ENCODE measurements at regions not wholly inside any gene's neighbourhood (a gene's known extent, or its start where the extent isn't known, plus 50 kb on each side); places are given as distances from the start of the nearest gene placed in this dataset.
"Not testable (repeated sequence)": the region's sequence is repeated elsewhere in the genome, so short reads cannot be mapped to it uniquely, and the experiment has no call there.

GRCh38 chr3:174336784-174337183 is 522.4 kb upstream of the NAALADL2 start:
- no peak for DNase-seq (ENCODE audit: low read depth in 2 of 2)

GRCh38 chr3:174337227-174337626 is 521.9 kb upstream of the NAALADL2 start:
- DNase-seq (ENCODE audit: low read depth in 2 of 2) = no peak

DNA sequence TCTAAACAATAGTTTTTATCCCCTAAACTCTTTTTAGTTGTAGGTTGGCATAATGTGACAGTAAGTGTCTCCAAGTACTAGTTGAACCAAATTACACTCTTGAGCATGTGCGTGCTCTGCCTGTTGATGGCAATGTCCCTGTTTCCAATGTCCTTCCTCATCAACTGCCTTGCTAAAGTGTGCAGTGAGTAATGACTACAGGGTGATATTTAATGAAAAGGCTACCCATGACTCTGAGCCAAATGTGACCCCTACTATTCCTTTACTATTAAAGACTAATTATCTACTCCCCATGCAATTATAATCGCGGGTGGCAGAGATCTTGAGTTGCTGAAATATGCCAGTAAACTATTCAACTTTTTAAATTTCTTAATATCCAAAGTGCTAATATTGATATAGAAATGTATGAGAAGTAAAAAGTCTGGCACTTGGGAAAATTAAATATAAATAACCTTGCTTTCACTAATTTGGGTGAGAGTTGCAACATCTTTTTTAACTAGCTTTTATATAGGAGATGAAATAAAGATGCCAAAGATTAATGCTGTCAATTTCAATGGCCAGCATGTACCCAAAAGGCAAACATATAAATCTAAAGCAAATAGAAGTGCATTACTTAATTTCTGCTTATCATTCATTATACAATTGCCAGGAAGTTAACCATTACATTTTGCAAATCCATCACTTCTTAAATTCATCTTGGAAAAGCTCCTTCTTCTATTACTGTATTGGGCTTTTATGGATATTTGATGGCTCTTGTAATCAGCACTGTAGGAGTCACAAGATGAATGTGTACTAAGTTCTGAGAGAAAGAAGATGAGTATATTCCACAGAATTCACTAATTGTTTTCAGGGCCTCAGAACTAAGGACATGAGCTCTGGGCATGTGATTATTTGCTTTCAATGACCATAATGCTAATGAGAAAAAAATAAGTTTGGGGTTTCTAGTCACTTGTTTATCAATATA is 518.2 kb upstream of the NAALADL2 start:
- DNase-seq (ENCODE audit: low read depth in 2 of 2) = no peak

- DNase-seq (ENCODE audit: low read depth in 2 of 2) = no peak
Measured at GRCh38 chr3:174342171-174342570, 517.0 kb upstream of the NAALADL2 start.

DNA sequence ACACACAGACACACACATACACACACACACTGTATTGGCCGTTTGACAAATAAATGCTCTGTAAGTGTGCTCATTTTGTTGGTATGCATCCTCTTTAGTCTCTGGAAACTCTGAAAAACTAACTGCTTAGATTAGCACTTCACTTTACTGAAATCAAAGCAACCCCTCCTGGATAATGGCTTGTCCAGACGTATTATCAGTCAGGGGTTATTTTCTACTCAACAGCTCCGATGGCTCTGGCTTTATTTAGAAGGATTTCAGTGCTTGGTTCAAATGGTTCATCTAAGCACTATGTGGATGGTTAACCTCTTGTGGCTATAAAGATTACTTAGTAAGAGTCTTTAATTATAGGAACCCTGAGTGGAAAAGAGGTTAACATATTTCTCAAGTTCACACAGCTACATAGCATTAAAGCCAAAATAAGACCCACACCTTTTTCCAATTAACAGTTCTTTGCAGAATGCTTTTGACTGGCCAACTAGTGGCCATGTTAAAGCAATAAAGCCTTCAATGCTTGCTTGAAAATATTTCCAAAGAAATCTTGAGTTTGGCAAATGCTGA is 516.1 kb upstream of the NAALADL2 start:
- no peak for DNase-seq (ENCODE audit: low read depth in 2 of 2)

DNA sequence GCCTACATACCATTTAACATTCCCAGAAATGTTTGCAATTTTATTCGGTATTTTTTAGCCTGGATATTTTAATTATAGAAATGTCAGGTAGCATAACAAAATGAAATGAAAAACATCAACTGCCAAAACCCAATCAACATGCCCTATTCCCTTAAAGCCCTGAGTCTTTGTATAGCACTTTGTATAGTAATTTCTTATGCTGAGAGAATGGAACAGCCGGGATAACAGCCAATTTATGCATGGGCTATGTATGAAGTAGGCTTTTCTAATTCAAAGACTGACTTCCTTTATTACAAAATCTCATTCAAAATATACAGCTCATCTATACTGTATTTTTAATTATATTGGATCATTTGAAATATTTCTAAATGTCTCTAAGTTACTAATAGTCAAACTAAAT is 513.0 kb upstream of the NAALADL2 start:
- DNase-seq (ENCODE audit: low read depth in 2 of 2) = no peak

- DNase-seq (ENCODE audit: low read depth in 2 of 2) = no peak
Measured at GRCh38 chr3:174346571-174346970, 512.6 kb upstream of the NAALADL2 start.

GRCh38 chr3:174347474-174348138 is 511.5 kb upstream of the NAALADL2 start:
- DNase-seq (ENCODE audit: low read depth in 2 of 2) = no peak

DNA sequence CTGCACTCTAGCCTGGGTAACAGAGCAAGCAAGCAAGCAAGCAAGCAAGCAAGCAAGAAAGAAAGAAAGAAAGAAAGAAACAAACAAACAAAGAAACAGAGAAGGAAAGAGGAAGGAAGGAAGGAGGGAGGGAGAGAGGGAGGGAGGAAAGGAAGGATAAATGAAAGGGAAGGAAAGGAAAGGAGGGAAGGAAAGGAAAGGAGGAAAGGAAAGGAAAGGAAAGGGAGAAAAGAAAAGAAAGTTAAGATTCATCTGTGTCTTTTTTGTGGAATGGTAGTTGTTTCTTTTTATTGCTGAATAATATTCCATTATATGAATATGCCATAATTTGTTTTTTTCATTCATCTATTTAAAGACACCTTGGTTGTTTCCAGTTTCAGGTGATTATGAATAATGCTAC is 506.9 kb upstream of the NAALADL2 start:
- DNase-seq (ENCODE audit: low read depth in 2 of 2) = no peak

GRCh38 chr3:174355505-174355904 is 503.6 kb upstream of the NAALADL2 start:
- DNase-seq (ENCODE audit: low read depth in 2 of 2) = no peak

DNA sequence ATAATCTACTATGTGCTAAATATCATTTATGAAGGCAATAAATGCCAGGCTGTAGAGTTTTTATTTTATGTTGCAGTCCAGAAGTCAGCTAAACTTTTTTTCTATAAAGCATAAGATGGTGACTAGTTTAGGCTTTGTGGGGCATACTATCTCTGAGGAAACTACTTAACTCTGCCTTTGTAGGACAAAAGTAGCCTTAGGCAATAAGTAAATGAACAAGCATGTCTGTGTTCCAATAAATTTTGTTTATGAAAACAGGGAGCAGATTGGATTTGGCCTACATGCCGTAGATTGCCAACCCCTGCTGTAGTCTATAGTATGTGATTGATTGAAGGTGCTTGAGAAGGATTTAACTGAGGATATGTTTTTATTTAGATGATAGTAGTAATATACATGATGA is 502.5 kb upstream of the NAALADL2 start:
- DNase-seq (ENCODE audit: low read depth in 2 of 2) = no peak

GRCh38 chr3:174358252-174358651 is 500.9 kb upstream of the NAALADL2 start:
- no peak for DNase-seq (ENCODE audit: low read depth in 2 of 2)

- DNase-seq (ENCODE audit: low read depth in 2 of 2) = no peak
Measured at GRCh38 chr3:174362556-174362955, 496.6 kb upstream of the NAALADL2 start.

GRCh38 chr3:174363256-174363655 is 495.9 kb upstream of the NAALADL2 start:
- DNase-seq (ENCODE audit: low read depth in 2 of 2) = no peak

GRCh38 chr3:174365796-174366195 is 493.3 kb upstream of the NAALADL2 start:
- DNase-seq (ENCODE audit: low read depth in 2 of 2) = no peak

GRCh38 chr3:174366904-174367303 is 492.2 kb upstream of the NAALADL2 start:
- DNase-seq (ENCODE audit: low read depth in 2 of 2) = not testable (repeated sequence)

DNA sequence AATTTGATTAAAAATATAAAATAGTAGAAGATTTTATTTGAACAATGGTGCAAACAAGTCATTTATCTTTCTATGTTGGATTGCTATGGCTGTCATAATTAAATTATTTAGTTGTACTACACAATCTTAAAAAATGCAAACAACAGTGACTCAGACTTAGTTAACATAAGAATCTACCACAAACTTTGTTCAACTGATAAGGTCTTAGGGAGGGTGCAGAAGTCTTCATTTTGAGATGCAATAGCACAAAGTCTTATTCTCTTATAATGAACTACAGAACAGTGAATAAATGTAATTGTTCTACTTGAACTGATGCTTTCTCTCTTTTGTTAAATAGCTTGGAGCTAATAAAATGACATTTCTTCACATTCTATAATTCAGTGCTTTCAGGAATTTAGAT is 482.8 kb upstream of the NAALADL2 start:
- no peak for DNase-seq (ENCODE audit: low read depth in 2 of 2)

GRCh38 chr3:174377096-174377495 is 482.0 kb upstream of the NAALADL2 start:
- DNase-seq (ENCODE audit: low read depth in 2 of 2) = no peak

GRCh38 chr3:174377684-174378083 is 481.4 kb upstream of the NAALADL2 start:
- no peak for DNase-seq (ENCODE audit: low read depth in 2 of 2)

DNA sequence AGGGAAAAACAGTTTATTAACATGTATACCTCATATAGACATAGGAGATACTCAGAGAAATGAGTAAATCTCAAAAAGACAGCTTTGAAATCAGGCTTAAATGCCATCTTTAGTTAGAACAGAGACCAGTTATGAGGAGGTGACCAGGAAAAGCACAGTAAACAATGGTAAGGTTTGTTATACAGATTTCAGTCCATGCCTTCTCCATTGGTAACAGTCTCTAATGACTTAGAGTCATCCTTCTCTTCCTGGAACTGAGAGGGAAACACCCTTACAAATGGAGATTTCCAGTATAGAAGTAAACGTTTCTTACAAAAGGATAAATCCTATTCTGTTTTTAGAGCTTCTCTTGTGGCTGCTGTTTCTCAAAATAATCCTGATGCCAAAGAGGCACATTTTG is 476.3 kb upstream of the NAALADL2 start:
- DNase-seq (ENCODE audit: low read depth in 2 of 2) = no peak

DNA sequence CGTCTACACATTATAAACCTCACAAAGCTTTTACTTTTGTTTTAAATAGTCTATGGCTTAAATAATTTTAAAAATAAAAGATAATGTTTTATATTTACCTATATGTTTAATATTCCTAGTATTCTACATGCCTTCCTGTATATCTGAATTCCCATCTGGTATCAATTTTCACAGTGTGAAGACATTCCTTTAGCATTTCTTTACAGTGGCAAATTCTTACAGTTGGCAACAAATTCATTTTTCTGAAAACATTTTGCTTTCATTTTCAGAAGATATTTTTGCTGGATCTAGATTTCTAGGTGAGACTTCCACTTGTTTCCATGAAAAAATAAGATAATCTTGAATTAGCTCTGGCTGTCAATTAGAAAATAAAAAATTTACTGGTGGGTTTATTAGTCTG is 471.4 kb upstream of the NAALADL2 start:
- no peak for DNase-seq (ENCODE audit: low read depth in 2 of 2)

- DNase-seq (ENCODE audit: low read depth in 2 of 2) = no peak
Measured at GRCh38 chr3:174397848-174398247, 461.3 kb upstream of the NAALADL2 start.

GRCh38 chr3:174398761-174399160 is 460.4 kb upstream of the NAALADL2 start:
- DNase-seq (ENCODE audit: low read depth in 2 of 2) = no peak
